ENCODE measurements at regions not wholly inside any gene's neighbourhood (a gene's known extent, or its start where the extent isn't known, plus 50 kb on each side); places are given as distances from the start of the nearest gene placed in this dataset.
"Not testable (repeated sequence)": the region's sequence is repeated elsewhere in the genome, so short reads cannot be mapped to it uniquely, and the experiment has no call there.

GRCh38 chr20:56752274-56752673, 123.2 kb downstream of the TFAP2C start:
- peak overlapping the region; percentile 65 for H2AFZ ChIP-seq (replicated peaks)
- no peaks in the 10 kb centered on the region for H3K9me3 ChIP-seq (ENCODE audit: low read depth)
- H3K27ac ChIP-seq = no peak overlapping the region
- H3K27me3 Mint-ChIP-seq (ENCODE audit: insufficient read depth, low read depth) = peaks cover 4% of the 10 kb centered on the region
- no peak overlapping the region for H3K4me3 Mint-ChIP-seq
- H3K4me2 ChIP-seq = no peak overlapping the region
- H3K4me3 ChIP-seq = no peak overlapping the region
- H3K4me1 ChIP-seq = peaks cover 31% of the 10 kb centered on the region
- peaks cover 23% of the 10 kb centered on the region for H3F3A ChIP-seq (ENCODE audit: low read depth)
- no peaks in the 10 kb centered on the region for H3K36me3 Mint-ChIP-seq
- H3K36me3 ChIP-seq = no peaks in the 10 kb centered on the region
- H3K9me3 Mint-ChIP-seq = no peaks in the 10 kb centered on the region
- no peaks in the 10 kb centered on the region for H4K20me1 ChIP-seq (ENCODE audit: low read depth)
- peaks cover 6% of the 10 kb centered on the region for H3K27me3 ChIP-seq
- peaks cover 33% of the 10 kb centered on the region for H3K4me1 Mint-ChIP-seq
- no peak overlapping the region for H3K9ac ChIP-seq
- H3K79me2 ChIP-seq (ENCODE audit: low read depth) = no peaks in the 10 kb centered on the region
- no peak for DNase-seq (ENCODE audit: low spot score)
- TF ChIP-seq EZH2 (IDR thresholded peaks at IDR 0.05) (no peak), EZH2phosphoT487 (IDR thresholded peaks at IDR 0.05) (no peak)
- TF ChIP-seq, protein P1, sequence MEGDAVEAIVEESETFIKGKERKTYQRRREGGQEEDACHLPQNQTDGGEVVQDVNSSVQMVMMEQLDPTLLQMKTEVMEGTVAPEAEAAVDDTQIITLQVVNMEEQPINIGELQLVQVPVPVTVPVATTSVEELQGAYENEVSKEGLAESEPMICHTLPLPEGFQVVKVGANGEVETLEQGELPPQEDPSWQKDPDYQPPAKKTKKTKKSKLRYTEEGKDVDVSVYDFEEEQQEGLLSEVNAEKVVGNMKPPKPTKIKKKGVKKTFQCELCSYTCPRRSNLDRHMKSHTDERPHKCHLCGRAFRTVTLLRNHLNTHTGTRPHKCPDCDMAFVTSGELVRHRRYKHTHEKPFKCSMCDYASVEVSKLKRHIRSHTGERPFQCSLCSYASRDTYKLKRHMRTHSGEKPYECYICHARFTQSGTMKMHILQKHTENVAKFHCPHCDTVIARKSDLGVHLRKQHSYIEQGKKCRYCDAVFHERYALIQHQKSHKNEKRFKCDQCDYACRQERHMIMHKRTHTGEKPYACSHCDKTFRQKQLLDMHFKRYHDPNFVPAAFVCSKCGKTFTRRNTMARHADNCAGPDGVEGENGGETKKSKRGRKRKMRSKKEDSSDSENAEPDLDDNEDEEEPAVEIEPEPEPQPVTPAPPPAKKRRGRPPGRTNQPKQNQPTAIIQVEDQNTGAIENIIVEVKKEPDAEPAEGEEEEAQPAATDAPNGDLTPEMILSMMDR (IDR thresholded peaks at IDR 0.05) = no peak
- peak overlapping the region; percentile 40 for H3K27ac Mint-ChIP-seq

DNA sequence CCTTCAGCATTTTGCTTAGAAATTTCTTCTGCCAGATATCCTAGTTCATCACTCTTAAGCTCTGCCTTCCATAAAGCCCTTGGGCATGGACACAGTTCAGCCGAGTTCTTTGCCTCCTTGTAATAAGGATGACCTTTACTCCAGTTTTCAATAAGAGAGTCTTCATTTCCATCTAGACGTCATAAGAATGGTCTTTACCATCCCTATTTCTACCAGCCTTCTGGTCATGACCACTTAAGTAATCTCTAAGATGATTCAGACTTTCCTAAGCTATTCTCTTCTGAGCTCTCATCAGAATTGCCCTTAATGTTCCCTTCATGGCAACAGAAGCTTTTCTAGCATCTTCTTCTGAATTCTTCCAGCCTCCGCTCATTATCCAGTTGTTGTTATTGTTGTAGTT, 126.1 kb downstream of the TFAP2C start:
- no peak overlapping the region for H3K9ac ChIP-seq
- no peaks in the 10 kb centered on the region for H4K20me1 ChIP-seq (ENCODE audit: low read depth)
- no peaks in the 10 kb centered on the region for H3K36me3 ChIP-seq
- Mint-ChIP-seq H3K9me3 (peaks cover 5% of the 10 kb centered on the region), H3K4me3 (no peak overlapping the region), H3K27ac (no peak overlapping the region), H3K36me3 (no peaks in the 10 kb centered on the region), H3K27me3 (ENCODE audit: insufficient read depth, low read depth) (peaks cover 9% of the 10 kb centered on the region), H3K4me1 (peaks cover 18% of the 10 kb centered on the region)
- no peak overlapping the region for H3K4me2 ChIP-seq
- peaks cover under 1% of the 10 kb centered on the region for H3F3A ChIP-seq (ENCODE audit: low read depth)
- no peaks in the 10 kb centered on the region for H3K9me3 ChIP-seq (ENCODE audit: low read depth)
- H3K27ac ChIP-seq = no peak overlapping the region
- no peaks in the 10 kb centered on the region for H3K27me3 ChIP-seq
- H2AFZ ChIP-seq (replicated peaks) = no peak overlapping the region
- no peak overlapping the region for H3K4me3 ChIP-seq
- TF ChIP-seq, protein P1 (IDR thresholded peaks at IDR 0.05) = no peak
- TF ChIP-seq EZH2phosphoT487 (IDR thresholded peaks at IDR 0.05) (no peak), EZH2 (IDR thresholded peaks at IDR 0.05) (no peak)
- DNase-seq (ENCODE audit: low spot score) = no peak
- no peaks in the 10 kb centered on the region for H3K79me2 ChIP-seq (ENCODE audit: low read depth)
- H3K4me1 ChIP-seq = peaks cover 17% of the 10 kb centered on the region

DNA sequence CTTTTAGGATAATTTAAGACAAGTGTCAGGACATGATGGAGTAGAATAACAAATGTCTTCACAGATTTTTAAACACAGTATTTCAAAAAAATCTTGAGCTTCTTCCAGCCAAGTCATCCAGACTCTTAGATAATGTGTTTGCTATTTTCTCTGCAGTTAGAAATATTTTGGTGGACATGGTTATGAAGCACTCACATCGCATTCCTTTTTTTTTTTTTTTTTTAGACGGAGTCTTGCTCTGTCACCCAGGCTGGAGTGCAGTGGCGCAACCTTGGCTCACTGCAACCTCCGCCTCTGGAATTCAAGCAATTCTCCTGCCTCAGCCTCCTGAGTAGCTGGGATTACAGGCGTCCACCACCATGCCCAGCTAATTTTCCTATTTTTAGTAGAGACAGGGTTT, 127.6 kb downstream of the TFAP2C start:
- H3K79me2 ChIP-seq (ENCODE audit: low read depth); H3F3A ChIP-seq (ENCODE audit: low read depth); H3K27ac ChIP-seq; H3K9ac ChIP-seq; H3K27ac Mint-ChIP-seq; H3K36me3 ChIP-seq; H2AFZ ChIP-seq (replicated peaks); H3K27me3 ChIP-seq; H3K4me2 ChIP-seq; H3K4me3 Mint-ChIP-seq; H4K20me1 ChIP-seq (ENCODE audit: low read depth); DNase-seq (ENCODE audit: low spot score); H3K36me3 Mint-ChIP-seq; H3K27me3 Mint-ChIP-seq (ENCODE audit: insufficient read depth, low read depth); H3K9me3 Mint-ChIP-seq; H3K4me3 ChIP-seq; H3K9me3 ChIP-seq (ENCODE audit: low read depth): not testable (repeated sequence)
- peaks cover 13% of the 10 kb centered on the region for H3K4me1 Mint-ChIP-seq
- peaks cover 12% of the 10 kb centered on the region for H3K4me1 ChIP-seq

- no peak for DNase-seq (ENCODE audit: low spot score)
- H3K4me3 ChIP-seq = no peak overlapping the region
- Mint-ChIP-seq H3K4me3 (no peak overlapping the region), H3K4me1 (peaks cover 4% of the 10 kb centered on the region), H3K9me3 (peaks cover 5% of the 10 kb centered on the region), H3K36me3 (no peaks in the 10 kb centered on the region), H3K27ac (no peak overlapping the region), H3K27me3 (ENCODE audit: insufficient read depth, low read depth) (peaks cover 11% of the 10 kb centered on the region)
- H3K9ac ChIP-seq = no peak overlapping the region
- no peak overlapping the region for H3K27ac ChIP-seq
- H3K27me3 ChIP-seq = no peaks in the 10 kb centered on the region
- TF ChIP-seq EZH2phosphoT487 (IDR thresholded peaks at IDR 0.05) (no peak), EZH2 (IDR thresholded peaks at IDR 0.05) (no peak)
- TF ChIP-seq, protein P1 (IDR thresholded peaks at IDR 0.05) = no peak
- H3K4me1 ChIP-seq = peaks cover 3% of the 10 kb centered on the region
- no peak overlapping the region for H2AFZ ChIP-seq (replicated peaks)
- H3K79me2 ChIP-seq (ENCODE audit: low read depth) = no peaks in the 10 kb centered on the region
- no peaks in the 10 kb centered on the region for H4K20me1 ChIP-seq (ENCODE audit: low read depth)
- H3K36me3 ChIP-seq = no peaks in the 10 kb centered on the region
- no peaks in the 10 kb centered on the region for H3K9me3 ChIP-seq (ENCODE audit: low read depth)
- no peak overlapping the region for H3K4me2 ChIP-seq
- H3F3A ChIP-seq (ENCODE audit: low read depth) = no peaks in the 10 kb centered on the region
These were observed 129.6 kb downstream of the TFAP2C start for GRCh38 chr20:56758706-56759105.
